ENCODE measurements at regions not wholly inside any gene's neighbourhood (a gene's known extent, or its start where the extent isn't known, plus 50 kb on each side); places are given as distances from the start of the nearest gene placed in this dataset.

GRCh38 chr16:63481060-63481459 is 1444.8 kb upstream of the CDH8 start:
- no peak for TF ChIP-seq CTCF (IDR thresholded peaks at IDR 0.05; ENCODE audit: low read depth, low read length)
- no peak for TF ChIP-seq MAX (IDR thresholded peaks at IDR 0.05; ENCODE audit: low read depth, low read length)
- no peak for TF ChIP-seq POLR2A (IDR thresholded peaks at IDR 0.05; ENCODE audit: extremely low read depth, insufficient read length)
- TF ChIP-seq MYC (IDR thresholded peaks at IDR 0.05; ENCODE audit: low read depth, low read length), result no peak
- DNase-seq (ENCODE audit: low read depth), result no peak
- H3K4me3 ChIP-seq (ENCODE audit: low read depth, low read length), result no peak overlapping the region

- TF ChIP-seq MYC (IDR thresholded peaks at IDR 0.05; ENCODE audit: low read depth, low read length) (no peak), POLR2A (IDR thresholded peaks at IDR 0.05; ENCODE audit: extremely low read depth, insufficient read length) (no peak), MAX (IDR thresholded peaks at IDR 0.05; ENCODE audit: low read depth, low read length) (no peak), CTCF (IDR thresholded peaks at IDR 0.05; ENCODE audit: low read depth, low read length) (no peak)
- H3K4me3 ChIP-seq (ENCODE audit: low read depth, low read length), result no peak overlapping the region
- no peak for DNase-seq (ENCODE audit: low read depth)
These were observed 1437.5 kb upstream of the CDH8 start for GRCh38 chr16:63473725-63474124.

- no peak for DNase-seq (ENCODE audit: low read depth)
- TF ChIP-seq POLR2A (IDR thresholded peaks at IDR 0.05; ENCODE audit: extremely low read depth, insufficient read length) (no peak), MYC (IDR thresholded peaks at IDR 0.05; ENCODE audit: low read depth, low read length) (no peak), CTCF (IDR thresholded peaks at IDR 0.05; ENCODE audit: low read depth, low read length) (no peak), MAX (IDR thresholded peaks at IDR 0.05; ENCODE audit: low read depth, low read length) (no peak)
- H3K4me3 ChIP-seq (ENCODE audit: low read depth, low read length), result no peak overlapping the region
These were observed 1431.3 kb upstream of the CDH8 start for GRCh38 chr16:63467513-63467912.

- no peak for TF ChIP-seq MYC (IDR thresholded peaks at IDR 0.05; ENCODE audit: low read depth, low read length)
- no peak for TF ChIP-seq POLR2A (IDR thresholded peaks at IDR 0.05; ENCODE audit: extremely low read depth, insufficient read length)
- TF ChIP-seq CTCF (IDR thresholded peaks at IDR 0.05; ENCODE audit: low read depth, low read length), result no peak
- no peak for TF ChIP-seq MAX (IDR thresholded peaks at IDR 0.05; ENCODE audit: low read depth, low read length)
- DNase-seq (ENCODE audit: low read depth), result no peak
- H3K4me3 ChIP-seq (ENCODE audit: low read depth, low read length), result no peak overlapping the region
These were observed 1426.1 kb upstream of the CDH8 start for GRCh38 chr16:63462316-63462715.

GRCh38 chr16:63461248-63461841 is 1425.1 kb upstream of the CDH8 start:
- DNase-seq (ENCODE audit: low read depth), result peak; percentile 44
- no peak overlapping the region for H3K4me3 ChIP-seq (ENCODE audit: low read depth, low read length)
- TF ChIP-seq CTCF (IDR thresholded peaks at IDR 0.05; ENCODE audit: low read depth, low read length) (peak; percentile 34), POLR2A (IDR thresholded peaks at IDR 0.05; ENCODE audit: extremely low read depth, insufficient read length) (no peak), MAX (IDR thresholded peaks at IDR 0.05; ENCODE audit: low read depth, low read length) (no peak), MYC (IDR thresholded peaks at IDR 0.05; ENCODE audit: low read depth, low read length) (no peak)
